Hepatic stellate cell (primary cell): ENCODE measurements at regions not wholly inside any gene's neighbourhood (a gene's known extent, or its start where the extent isn't known, plus 50 kb on each side); places are given as distances from the start of the nearest gene placed in this dataset.
"Not testable (repeated sequence)": the region's sequence is repeated elsewhere in the genome, so short reads cannot be mapped to it uniquely, and the experiment has no call there.

Experiments used
- DNase-seq: peaks from one replicate; pipeline ENCODE4 v3.0.0; 2011; ENCODE audit warnings: low spot score

GRCh38 chr15:25236143-25236860 is 202.5 kb downstream of the UBE3A start:
- DNase-seq: no peak

- no peak for DNase-seq
These were observed 202.0 kb downstream of the UBE3A start for GRCh38 chr15:25236861-25237155.

- no peak for DNase-seq
These were observed 201.4 kb downstream of the UBE3A start for GRCh38 chr15:25237291-25237978.

GRCh38 chr15:25238126-25238525 is 200.7 kb downstream of the UBE3A start:
- no peak for DNase-seq

- no peak for DNase-seq
These were observed 199.9 kb downstream of the UBE3A start for GRCh38 chr15:25238716-25239470.

- no peak for DNase-seq
These were observed 199.1 kb downstream of the UBE3A start for GRCh38 chr15:25239471-25240345.

GRCh38 chr15:25240461-25241021 is 198.3 kb downstream of the UBE3A start:
- no peak for DNase-seq

- no peak for DNase-seq
These were observed 197.5 kb downstream of the UBE3A start for GRCh38 chr15:25241241-25241801.

- no peak for DNase-seq
These were observed 196.5 kb downstream of the UBE3A start for GRCh38 chr15:25242166-25242879.

GRCh38 chr15:25242957-25243799 is 195.6 kb downstream of the UBE3A start:
- DNase-seq: no peak

GRCh38 chr15:25243800-25244097 is 195.1 kb downstream of the UBE3A start:
- DNase-seq: no peak

GRCh38 chr15:25244731-25245585 is 193.9 kb downstream of the UBE3A start:
- no peak for DNase-seq

- DNase-seq: no peak
These were observed 192.8 kb downstream of the UBE3A start for GRCh38 chr15:25245801-25246622.

GRCh38 chr15:25246641-25247406 is 192.0 kb downstream of the UBE3A start:
- DNase-seq: no peak

- DNase-seq: no peak
These were observed 191.3 kb downstream of the UBE3A start for GRCh38 chr15:25247407-25248038.

- DNase-seq: not testable (repeated sequence)
These were observed 190.7 kb downstream of the UBE3A start for GRCh38 chr15:25248087-25248486.
